ENCODE measurements at regions not wholly inside any gene's neighbourhood (a gene's known extent, or its start where the extent isn't known, plus 50 kb on each side); places are given as distances from the start of the nearest gene placed in this dataset.

DNA sequence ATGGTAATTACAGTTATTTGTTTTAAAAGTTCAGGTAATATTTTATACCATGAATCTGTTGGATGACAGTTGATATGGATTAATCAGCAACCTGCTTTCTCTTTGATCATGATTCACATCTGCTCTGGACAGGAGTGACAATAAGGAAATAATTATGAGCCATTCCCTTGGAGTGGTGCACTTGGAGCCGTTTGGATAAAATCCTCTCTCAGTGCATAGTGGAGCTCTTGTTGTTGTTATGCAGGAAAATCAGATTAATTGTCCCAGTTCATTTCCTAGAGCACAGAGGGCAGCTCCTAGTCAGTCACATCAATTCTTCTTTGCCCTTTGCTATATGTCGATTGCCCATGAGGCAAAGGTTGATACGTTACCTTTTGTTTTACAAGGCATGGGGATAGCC lies 668.3 kb upstream of the NR3C2 start:
- DNase-seq (no peak), ATAC-seq (no peak)
- Histone ChIP-seq H3K27me3 (no peaks in the 10 kb centered on the region), H3K4me1 (peaks cover 0 to 10% (median 0%) of the 10 kb centered on the region in 9 donors), H3K36me3 (no peaks in the 10 kb centered on the region), H3K27ac (no peak overlapping the region), H3K9me3 (peaks cover 0 to 4% (median 0%) of the 10 kb centered on the region in 11 donors), H3K4me3 (no peak overlapping the region)
- TF ChIP-seq, protein P1, sequence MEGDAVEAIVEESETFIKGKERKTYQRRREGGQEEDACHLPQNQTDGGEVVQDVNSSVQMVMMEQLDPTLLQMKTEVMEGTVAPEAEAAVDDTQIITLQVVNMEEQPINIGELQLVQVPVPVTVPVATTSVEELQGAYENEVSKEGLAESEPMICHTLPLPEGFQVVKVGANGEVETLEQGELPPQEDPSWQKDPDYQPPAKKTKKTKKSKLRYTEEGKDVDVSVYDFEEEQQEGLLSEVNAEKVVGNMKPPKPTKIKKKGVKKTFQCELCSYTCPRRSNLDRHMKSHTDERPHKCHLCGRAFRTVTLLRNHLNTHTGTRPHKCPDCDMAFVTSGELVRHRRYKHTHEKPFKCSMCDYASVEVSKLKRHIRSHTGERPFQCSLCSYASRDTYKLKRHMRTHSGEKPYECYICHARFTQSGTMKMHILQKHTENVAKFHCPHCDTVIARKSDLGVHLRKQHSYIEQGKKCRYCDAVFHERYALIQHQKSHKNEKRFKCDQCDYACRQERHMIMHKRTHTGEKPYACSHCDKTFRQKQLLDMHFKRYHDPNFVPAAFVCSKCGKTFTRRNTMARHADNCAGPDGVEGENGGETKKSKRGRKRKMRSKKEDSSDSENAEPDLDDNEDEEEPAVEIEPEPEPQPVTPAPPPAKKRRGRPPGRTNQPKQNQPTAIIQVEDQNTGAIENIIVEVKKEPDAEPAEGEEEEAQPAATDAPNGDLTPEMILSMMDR (IDR thresholded peaks at IDR 0.05), result no peak
- 79 to 87% methylated on average over 3 of the region's 3 CpGs for WGBS, 2 donors
- intact Hi-C loops (cut with DNase I), result no loop called here

- DNase-seq (no peak), ATAC-seq (no peak)
- no peak overlapping the region for H3K27ac ChIP-seq
- no peaks in the 10 kb centered on the region for H3K27me3 ChIP-seq
- peaks cover 0 to 4% (median 0%) of the 10 kb centered on the region in 11 donors for H3K9me3 ChIP-seq
- intact Hi-C loops (cut with DNase I), result no loop called here
- H3K36me3 ChIP-seq, result no peaks in the 10 kb centered on the region
- no peaks in the 10 kb centered on the region for H3K4me1 ChIP-seq
- 80 to 95% methylated on average over 2 of the region's 2 CpGs for WGBS, 2 donors
- H3K4me3 ChIP-seq, result no peak overlapping the region
- TF ChIP-seq, protein P1 (IDR thresholded peaks at IDR 0.05), result no peak
Measured at GRCh38 chr4:149108626-149109025, 666.4 kb upstream of the NR3C2 start.

DNA sequence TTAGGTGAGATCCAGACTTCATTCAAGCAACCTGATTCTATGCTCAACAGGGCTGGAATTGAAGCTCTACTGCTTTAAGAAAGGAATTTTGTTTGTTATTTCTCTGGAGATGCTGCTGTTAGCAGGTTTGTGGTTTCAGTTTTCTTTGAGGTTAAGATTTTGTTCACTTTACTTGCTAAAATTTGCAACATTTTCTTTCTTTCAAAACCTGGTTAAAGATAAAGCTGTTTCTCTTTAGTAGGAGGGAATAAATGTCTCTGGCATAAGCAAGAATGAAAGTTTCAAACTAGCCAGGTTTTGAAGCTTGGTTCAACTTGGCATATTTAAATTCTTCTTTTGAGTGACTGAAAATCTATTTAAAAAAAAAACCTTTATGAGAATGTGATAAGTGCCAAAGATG lies 660.6 kb upstream of the NR3C2 start:
- Histone ChIP-seq H3K4me3 (no peak overlapping the region), H3K9me3 (peaks cover 0 to 9% (median under 1%) of the 10 kb centered on the region in 11 donors), H3K36me3 (no peaks in the 10 kb centered on the region), H3K27ac (no peak overlapping the region), H3K27me3 (no peaks in the 10 kb centered on the region), H3K4me1 (no peaks in the 10 kb centered on the region)
- ATAC-seq (no peak), DNase-seq (no peak)
- intact Hi-C loops (cut with DNase I), result no loop called here
- TF ChIP-seq, protein P1 (IDR thresholded peaks at IDR 0.05), result no peak

DNA sequence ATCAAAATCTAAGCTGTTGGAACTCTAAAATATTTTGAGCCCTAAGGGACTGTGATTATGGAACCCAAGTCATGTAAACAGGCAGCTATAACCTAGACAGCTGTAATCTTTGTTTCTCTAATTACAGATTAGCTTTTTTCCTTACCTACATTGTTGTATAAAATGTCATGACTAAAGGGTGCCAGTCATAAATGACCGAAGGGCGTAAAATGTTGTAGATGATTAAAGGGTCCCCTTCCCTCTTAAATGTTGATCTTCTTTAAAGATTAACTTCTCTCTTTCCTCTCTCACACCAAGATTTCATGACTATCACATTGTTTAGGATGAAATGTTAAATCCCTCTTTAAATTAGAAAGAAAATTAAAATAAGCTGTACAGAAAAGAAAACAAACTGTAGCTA lies 659.4 kb upstream of the NR3C2 start:
- no peak overlapping the region for H3K4me3 ChIP-seq
- no peak overlapping the region for H3K27ac ChIP-seq
- WGBS, 2 donors, result 95 to 96% methylated on average over 2 of the region's 2 CpGs
- ATAC-seq, result no peak
- no peaks in the 10 kb centered on the region for H3K4me1 ChIP-seq
- H3K36me3 ChIP-seq, result no peaks in the 10 kb centered on the region
- no peaks in the 10 kb centered on the region for H3K27me3 ChIP-seq
- DNase-seq, result no peak
- TF ChIP-seq, protein P1 (IDR thresholded peaks at IDR 0.05), result no peak
- intact Hi-C loops (cut with DNase I), result no loop called here
- peaks cover 0 to 19% (median 11%) of the 10 kb centered on the region in 11 donors for H3K9me3 ChIP-seq
